ENCODE measurements at regions not wholly inside any gene's neighbourhood (a gene's known extent, or its start where the extent isn't known, plus 50 kb on each side); places are given as distances from the start of the nearest gene placed in this dataset.

- no peak overlapping the region for H3K9ac ChIP-seq (ENCODE audit: low read length)
Measured at GRCh38 chr4:125060376-125060775, 254.4 kb upstream of the FAT4 start.

GRCh38 chr4:125049711-125050110 is 265.0 kb upstream of the FAT4 start:
- Histone ChIP-seq H3K27me3 (ENCODE audit: low read depth, low read length) (no peaks in the 10 kb centered on the region), H3K79me2 (ENCODE audit: low read length) (no peaks in the 10 kb centered on the region), H4K20me1 (ENCODE audit: insufficient read depth, low read length) (no peaks in the 10 kb centered on the region), H3K9me3 (ENCODE audit: insufficient read depth, low read length) (no peaks in the 10 kb centered on the region), H3K9ac (ENCODE audit: low read length) (no peak overlapping the region), H3K4me3 (ENCODE audit: low read length) (no peak overlapping the region), H3K36me3 (replicated peaks; ENCODE audit: low read depth, low read length) (no peaks in the 10 kb centered on the region), H3K4me2 (ENCODE audit: low read length) (no peak overlapping the region), H3K4me1 (ENCODE audit: low read length) (no peaks in the 10 kb centered on the region), H2AFZ (ENCODE audit: low read depth, low read length) (no peak overlapping the region), H3K27ac (ENCODE audit: low read length) (no peak overlapping the region)
- TF ChIP-seq CTCF (IDR thresholded peaks at IDR 0.05; ENCODE audit: low read depth, low read length): no peak
- no peak for TF ChIP-seq EZH2phosphoT487 (IDR thresholded peaks at IDR 0.05; ENCODE audit: low read depth)

More at GRCh38 chr4:125060376-125060775, 254.4 kb upstream of the FAT4 start:
- Histone ChIP-seq H3K4me3 (ENCODE audit: low read length) (no peak overlapping the region), H4K20me1 (ENCODE audit: insufficient read depth, low read length) (no peaks in the 10 kb centered on the region), H3K4me1 (ENCODE audit: low read length) (no peaks in the 10 kb centered on the region), H2AFZ (ENCODE audit: low read depth, low read length) (no peak overlapping the region), H3K27me3 (ENCODE audit: low read depth, low read length) (no peaks in the 10 kb centered on the region), H3K36me3 (replicated peaks; ENCODE audit: low read depth, low read length) (no peaks in the 10 kb centered on the region), H3K4me2 (ENCODE audit: low read length) (no peak overlapping the region), H3K9me3 (ENCODE audit: insufficient read depth, low read length) (no peaks in the 10 kb centered on the region), H3K79me2 (ENCODE audit: low read length) (no peaks in the 10 kb centered on the region), H3K27ac (ENCODE audit: low read length) (no peak overlapping the region)
- TF ChIP-seq EZH2phosphoT487 (IDR thresholded peaks at IDR 0.05; ENCODE audit: low read depth) (no peak), CTCF (IDR thresholded peaks at IDR 0.05; ENCODE audit: low read depth, low read length) (no peak)

GRCh38 chr4:125045311-125045710 is 269.4 kb upstream of the FAT4 start:
- no peak overlapping the region for H3K9ac ChIP-seq (ENCODE audit: low read length)
- H3K36me3 ChIP-seq (replicated peaks; ENCODE audit: low read depth, low read length): no peaks in the 10 kb centered on the region
- H4K20me1 ChIP-seq (ENCODE audit: insufficient read depth, low read length): no peaks in the 10 kb centered on the region
- no peak overlapping the region for H2AFZ ChIP-seq (ENCODE audit: low read depth, low read length)
- H3K4me1 ChIP-seq (ENCODE audit: low read length): no peaks in the 10 kb centered on the region
- no peak overlapping the region for H3K4me2 ChIP-seq (ENCODE audit: low read length)
- TF ChIP-seq CTCF (IDR thresholded peaks at IDR 0.05; ENCODE audit: low read depth, low read length): no peak
- no peaks in the 10 kb centered on the region for H3K79me2 ChIP-seq (ENCODE audit: low read length)
- no peaks in the 10 kb centered on the region for H3K27me3 ChIP-seq (ENCODE audit: low read depth, low read length)
- H3K4me3 ChIP-seq (ENCODE audit: low read length): no peak overlapping the region
- H3K9me3 ChIP-seq (ENCODE audit: insufficient read depth, low read length): no peaks in the 10 kb centered on the region
- H3K27ac ChIP-seq (ENCODE audit: low read length): no peak overlapping the region

- no peak overlapping the region for H3K4me3 ChIP-seq (ENCODE audit: low read length)
- H3K9me3 ChIP-seq (ENCODE audit: insufficient read depth, low read length): no peaks in the 10 kb centered on the region
- H3K4me1 ChIP-seq (ENCODE audit: low read length): no peaks in the 10 kb centered on the region
- no peak for TF ChIP-seq EZH2phosphoT487 (IDR thresholded peaks at IDR 0.05; ENCODE audit: low read depth)
- no peak for TF ChIP-seq CTCF (IDR thresholded peaks at IDR 0.05; ENCODE audit: low read depth, low read length)
- no peaks in the 10 kb centered on the region for H3K36me3 ChIP-seq (replicated peaks; ENCODE audit: low read depth, low read length)
- H3K27me3 ChIP-seq (ENCODE audit: low read depth, low read length): no peaks in the 10 kb centered on the region
- no peak overlapping the region for H3K9ac ChIP-seq (ENCODE audit: low read length)
- no peak overlapping the region for H3K4me2 ChIP-seq (ENCODE audit: low read length)
- no peak overlapping the region for H3K27ac ChIP-seq (ENCODE audit: low read length)
- no peak overlapping the region for H2AFZ ChIP-seq (ENCODE audit: low read depth, low read length)
- no peaks in the 10 kb centered on the region for H3K79me2 ChIP-seq (ENCODE audit: low read length)
- no peaks in the 10 kb centered on the region for H4K20me1 ChIP-seq (ENCODE audit: insufficient read depth, low read length)
Measured at GRCh38 chr4:125044886-125045285, 269.9 kb upstream of the FAT4 start.

Measured in OCI-LY3 (cell line).